Astrocyte (in vitro differentiated cells and primary cell): ENCODE measurements at regions not wholly inside any gene's neighbourhood (a gene's known extent, or its start where the extent isn't known, plus 50 kb on each side); places are given as distances from the start of the nearest gene placed in this dataset.
A peak's percentile ranks its signal among the peaks of the same experiment; 100 is the strongest.
"Not testable (repeated sequence)": the region's sequence is repeated elsewhere in the genome, so short reads cannot be mapped to it uniquely, and the experiment has no call there.

Source experiments
- DNase-seq: peaks from one replicate; pipeline ENCODE4 v3.0.0-alpha.2; 2010; ENCODE audit warnings: low read depth
- FAIRE-seq: peaks from 2 replicates; lab custom pipeline; 2011; peaks lifted over from hg19 to GRCh38; lab: Jason Lieb, UNC
- H2AFZ ChIP-seq: 2 replicates; pipeline ENCODE4 v1.6.0; 2012; ENCODE audit warnings: low read depth, low read length, inconsistent platforms
- H3K27ac ChIP-seq: 2 replicates; pipeline ENCODE4 v1.5.1; 2011; ENCODE audit warnings: low read depth, low read length, inconsistent platforms
- H3K27me3 ChIP-seq: 2 replicates; pipeline ENCODE4 v1.6.0; 2011; ENCODE audit warnings: low read length, inconsistent platforms; ENCODE audit not compliant: insufficient read depth
- H3K36me3 ChIP-seq: 2 replicates; pipeline ENCODE4 v1.5.1; 2011; ENCODE audit warnings: low read length, inconsistent platforms; ENCODE audit not compliant: insufficient read depth
- H3K4me1 ChIP-seq: 2 replicates; pipeline ENCODE4 v1.5.1; 2011; ENCODE audit warnings: low read length, inconsistent platforms; ENCODE audit not compliant: insufficient read depth
- H3K4me2 ChIP-seq: 2 replicates; pipeline ENCODE4 v1.6.0; 2012; ENCODE audit warnings: low read length, inconsistent platforms
- H3K4me3 ChIP-seq: 2 replicates; pipeline ENCODE4 v1.5.1; 2011; ENCODE audit warnings: low read depth, mild to moderate bottlenecking, low read length, inconsistent platforms; ENCODE audit not compliant: insufficient read depth
- H3K79me2 ChIP-seq: 2 replicates; pipeline ENCODE4 v1.6.0; 2012; ENCODE audit warnings: mild to moderate bottlenecking, low read length, inconsistent platforms; ENCODE audit not compliant: insufficient read depth
- H3K9ac ChIP-seq: 2 replicates; pipeline ENCODE4 v1.6.0; 2012; ENCODE audit warnings: mild to moderate bottlenecking, low read length, inconsistent platforms
- H3K9me3 ChIP-seq: 2 replicates; pipeline ENCODE4 v1.5.1; 2012; ENCODE audit warnings: low read depth, mild to moderate bottlenecking, low read length, inconsistent platforms; ENCODE audit not compliant: insufficient read depth
- H4K20me1 ChIP-seq: 2 replicates; pipeline ENCODE4 v1.6.0; 2012; ENCODE audit warnings: low read length, inconsistent platforms; ENCODE audit not compliant: insufficient read depth
- H3K27ac Mint-ChIP-seq: one replicate; pipeline ENCODE4 v1.8.0; 2021; ENCODE audit warnings: mild to moderate bottlenecking, mixed read lengths; ENCODE audit not compliant: unreplicated experiment
- H3K27me3 Mint-ChIP-seq: one replicate; pipeline ENCODE4 v1.8.0; 2021; ENCODE audit warnings: low read depth, mixed read lengths; ENCODE audit not compliant: unreplicated experiment
- H3K36me3 Mint-ChIP-seq: one replicate; pipeline ENCODE4 v1.8.0; 2021; ENCODE audit warnings: low read depth, mixed read lengths; ENCODE audit not compliant: unreplicated experiment
- H3K4me1 Mint-ChIP-seq: one replicate; pipeline ENCODE4 v1.8.0; 2021; ENCODE audit warnings: low read depth, mixed read lengths; ENCODE audit not compliant: unreplicated experiment
- H3K4me3 Mint-ChIP-seq: one replicate; pipeline ENCODE4 v1.8.0; 2021; ENCODE audit warnings: mild to moderate bottlenecking, moderate library complexity, mixed read lengths; ENCODE audit not compliant: unreplicated experiment
- H3K9me3 Mint-ChIP-seq: one replicate; pipeline ENCODE4 v1.8.0; 2021; ENCODE audit warnings: mild to moderate bottlenecking, mixed read lengths; ENCODE audit not compliant: unreplicated experiment
- EZH2 ChIP-seq: IDR thresholded peaks from 2 replicates; pipeline ENCODE4 v1.6.1; 2012; ENCODE audit warnings: mild to moderate bottlenecking, low read length, inconsistent platforms; ENCODE audit not compliant: insufficient read depth
- TF ChIP-seq, protein P1 (sequence below): IDR thresholded peaks from 2 replicates; pipeline ENCODE4 v1.5.1; 2011; ENCODE audit warnings: low read depth, mild to moderate bottlenecking, inconsistent platforms, low read length, moderate library complexity; ENCODE audit not compliant: insufficient read depth

DNA sequence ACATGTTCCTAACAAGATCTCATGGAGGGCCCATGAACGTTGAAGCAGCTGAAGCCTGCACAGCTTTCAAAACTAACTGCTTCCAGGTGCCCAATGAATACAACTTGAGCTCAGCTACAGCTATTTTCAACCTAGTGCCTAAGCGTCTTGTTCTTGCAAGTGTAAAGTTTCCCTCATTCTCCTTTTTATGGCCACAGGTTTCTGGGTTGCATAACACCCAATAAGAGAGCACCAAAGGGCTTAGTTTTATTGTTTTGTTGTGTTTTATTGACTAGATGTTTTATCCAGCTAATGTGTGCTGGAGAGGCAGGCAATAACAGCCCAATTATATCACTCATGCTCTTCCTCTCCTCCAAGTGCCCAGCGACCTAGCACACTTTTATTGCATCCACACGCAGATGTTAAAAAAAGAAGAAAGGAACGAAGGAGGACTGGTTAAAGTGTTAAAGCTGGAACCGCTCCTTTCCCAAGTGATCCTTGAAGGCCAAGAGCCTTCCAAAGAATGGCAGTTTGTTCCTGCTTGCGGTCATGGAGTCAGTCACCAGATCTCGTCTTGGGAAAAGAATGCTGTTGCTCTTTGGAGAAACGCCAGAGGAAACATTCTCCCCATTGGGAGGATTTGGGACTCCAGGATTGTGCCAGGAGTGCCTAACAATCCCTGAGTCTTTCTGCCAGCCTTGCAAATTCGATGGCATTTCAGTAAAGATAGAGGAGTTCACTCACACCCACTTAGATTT, 156.9 kb downstream of the MEX3B start:
- peaks cover 23% of the 10 kb centered on the region for H3K4me1 ChIP-seq
- H3K4me2 ChIP-seq = peak overlapping the region; percentile 63
- no peaks in the 10 kb centered on the region for H4K20me1 ChIP-seq
- Mint-ChIP-seq H3K27me3 (no peaks in the 10 kb centered on the region), H3K36me3 (peaks cover 2% of the 10 kb centered on the region), H3K27ac (no peak overlapping the region), H3K4me3 (no peak overlapping the region), H3K4me1 (peaks cover 19% of the 10 kb centered on the region), H3K9me3 (peaks cover 2% of the 10 kb centered on the region)
- no peaks in the 10 kb centered on the region for H3K9me3 ChIP-seq
- no peaks in the 10 kb centered on the region for H3K79me2 ChIP-seq
- DNase-seq = peak; percentile 77
- H3K27ac ChIP-seq = peak overlapping the region; percentile 18
- TF ChIP-seq EZH2 = no peak
- TF ChIP-seq, protein P1, sequence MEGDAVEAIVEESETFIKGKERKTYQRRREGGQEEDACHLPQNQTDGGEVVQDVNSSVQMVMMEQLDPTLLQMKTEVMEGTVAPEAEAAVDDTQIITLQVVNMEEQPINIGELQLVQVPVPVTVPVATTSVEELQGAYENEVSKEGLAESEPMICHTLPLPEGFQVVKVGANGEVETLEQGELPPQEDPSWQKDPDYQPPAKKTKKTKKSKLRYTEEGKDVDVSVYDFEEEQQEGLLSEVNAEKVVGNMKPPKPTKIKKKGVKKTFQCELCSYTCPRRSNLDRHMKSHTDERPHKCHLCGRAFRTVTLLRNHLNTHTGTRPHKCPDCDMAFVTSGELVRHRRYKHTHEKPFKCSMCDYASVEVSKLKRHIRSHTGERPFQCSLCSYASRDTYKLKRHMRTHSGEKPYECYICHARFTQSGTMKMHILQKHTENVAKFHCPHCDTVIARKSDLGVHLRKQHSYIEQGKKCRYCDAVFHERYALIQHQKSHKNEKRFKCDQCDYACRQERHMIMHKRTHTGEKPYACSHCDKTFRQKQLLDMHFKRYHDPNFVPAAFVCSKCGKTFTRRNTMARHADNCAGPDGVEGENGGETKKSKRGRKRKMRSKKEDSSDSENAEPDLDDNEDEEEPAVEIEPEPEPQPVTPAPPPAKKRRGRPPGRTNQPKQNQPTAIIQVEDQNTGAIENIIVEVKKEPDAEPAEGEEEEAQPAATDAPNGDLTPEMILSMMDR = no peak
- no peak overlapping the region for H3K4me3 ChIP-seq
- FAIRE-seq = no peak
- no peaks in the 10 kb centered on the region for H3K27me3 ChIP-seq
- no peaks in the 10 kb centered on the region for H3K36me3 ChIP-seq
- H3K9ac ChIP-seq = no peak overlapping the region
- peak overlapping the region; percentile 13 for H2AFZ ChIP-seq

DNA sequence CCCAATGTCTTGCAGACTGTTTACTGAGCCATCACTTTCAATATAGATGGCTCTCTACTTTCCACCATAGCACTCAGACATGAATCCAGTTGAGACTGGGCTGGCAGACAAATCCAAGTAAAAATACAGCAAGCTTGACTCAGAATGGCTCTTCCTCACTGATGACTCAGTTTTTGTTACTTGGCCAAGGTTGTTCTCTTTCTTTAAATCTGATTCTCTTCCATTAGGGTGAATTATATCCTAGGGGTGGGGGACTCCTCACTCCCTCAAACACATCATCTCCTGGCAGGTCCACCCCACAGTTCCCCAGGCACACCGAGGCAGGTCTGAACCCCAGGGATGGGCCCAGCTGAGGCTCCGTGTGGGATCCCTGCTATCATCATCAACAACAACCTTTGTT, 157.9 kb downstream of the MEX3B start:
- no peaks in the 10 kb centered on the region for H4K20me1 ChIP-seq
- H3K4me1 Mint-ChIP-seq = peaks cover 19% of the 10 kb centered on the region
- H3K4me3 Mint-ChIP-seq = no peak overlapping the region
- no peaks in the 10 kb centered on the region for H3K27me3 ChIP-seq
- no peaks in the 10 kb centered on the region for H3K9me3 ChIP-seq
- H3K9ac ChIP-seq = no peak overlapping the region
- FAIRE-seq = peak; percentile 45
- TF ChIP-seq, protein P1 = no peak
- no peaks in the 10 kb centered on the region for H3K36me3 ChIP-seq
- H3K36me3 Mint-ChIP-seq = peaks cover 2% of the 10 kb centered on the region
- H3K79me2 ChIP-seq = no peaks in the 10 kb centered on the region
- peak; percentile 79 for DNase-seq
- H2AFZ ChIP-seq = no peak overlapping the region
- peak overlapping the region; percentile 21 for H3K27ac Mint-ChIP-seq
- H3K4me1 ChIP-seq = peaks cover 23% of the 10 kb centered on the region
- H3K27me3 Mint-ChIP-seq = no peaks in the 10 kb centered on the region
- H3K9me3 Mint-ChIP-seq = peaks cover 2% of the 10 kb centered on the region
- H3K27ac ChIP-seq = peak overlapping the region; percentile 32
- H3K4me2 ChIP-seq = peak overlapping the region; percentile 44
- H3K4me3 ChIP-seq = no peak overlapping the region

DNA sequence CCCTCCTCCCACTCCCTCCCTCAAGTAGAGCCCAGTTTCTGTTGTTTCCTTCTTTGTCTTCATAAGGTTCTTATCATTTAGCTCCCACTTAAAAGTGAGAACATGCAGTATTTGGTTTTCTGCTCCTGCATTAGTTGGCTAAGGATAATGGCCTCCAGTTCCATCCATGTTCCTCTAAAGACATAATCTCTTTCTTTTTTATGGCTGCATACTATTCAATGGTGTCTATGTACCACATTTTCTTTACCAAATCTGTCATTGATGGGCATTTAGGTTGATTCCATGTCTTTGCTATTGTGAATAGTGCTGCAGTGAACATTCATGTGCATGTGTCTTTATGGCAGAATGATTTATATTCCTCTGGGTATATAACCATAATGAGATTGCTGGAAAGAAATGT, 158.6 kb downstream of the MEX3B start:
- peak overlapping the region; percentile 75 for H3K27ac Mint-ChIP-seq
- H3K9ac ChIP-seq, H3K36me3 Mint-ChIP-seq, H3K79me2 ChIP-seq, FAIRE-seq, DNase-seq, H3K36me3 ChIP-seq, H4K20me1 ChIP-seq, H3K27me3 ChIP-seq, H3K9me3 Mint-ChIP-seq, H3K27me3 Mint-ChIP-seq, H2AFZ ChIP-seq, H3K9me3 ChIP-seq, H3K4me2 ChIP-seq, H3K4me3 Mint-ChIP-seq, H3K4me3 ChIP-seq: not testable (repeated sequence)
- peaks cover 23% of the 10 kb centered on the region for H3K4me1 ChIP-seq
- H3K27ac ChIP-seq = peak overlapping the region; percentile 32
- peaks cover 19% of the 10 kb centered on the region for H3K4me1 Mint-ChIP-seq
